Bronchial epithelial cell (primary cell): ENCODE measurements at regions not wholly inside any gene's neighbourhood (a gene's known extent, or its start where the extent isn't known, plus 50 kb on each side); places are given as distances from the start of the nearest gene placed in this dataset.

Experiments
- DNase-seq: peaks from one replicate; pipeline ENCODE4 v3.0.0-alpha.2; 2010; ENCODE audit warnings: low read depth
- FAIRE-seq: peaks from 2 replicates; lab custom pipeline; 2011; peaks lifted over from hg19 to GRCh38; lab: Jason Lieb, UNC
- H3K27me3 ChIP-seq: 2 replicates; pipeline ENCODE4 v1.5.1; 2011; ENCODE audit warnings: low read length; ENCODE audit not compliant: control insufficient read depth, insufficient read depth
- H3K36me3 ChIP-seq: 2 replicates; pipeline ENCODE4 v1.5.1; 2011; ENCODE audit warnings: low read length; ENCODE audit not compliant: control insufficient read depth, insufficient read depth
- H3K4me3 ChIP-seq: 2 replicates; pipeline ENCODE4 v1.5.1; 2011; ENCODE audit warnings: mild to moderate bottlenecking, low read depth, low read length, control low read depth
- TF ChIP-seq, protein P1 (sequence below): IDR thresholded peaks from 2 replicates; pipeline ENCODE4 v1.5.1; 2011; ENCODE audit warnings: mild to moderate bottlenecking, moderate library complexity, low read length, control low read depth, inconsistent platforms; ENCODE audit not compliant: insufficient read depth, severe bottlenecking

DNA sequence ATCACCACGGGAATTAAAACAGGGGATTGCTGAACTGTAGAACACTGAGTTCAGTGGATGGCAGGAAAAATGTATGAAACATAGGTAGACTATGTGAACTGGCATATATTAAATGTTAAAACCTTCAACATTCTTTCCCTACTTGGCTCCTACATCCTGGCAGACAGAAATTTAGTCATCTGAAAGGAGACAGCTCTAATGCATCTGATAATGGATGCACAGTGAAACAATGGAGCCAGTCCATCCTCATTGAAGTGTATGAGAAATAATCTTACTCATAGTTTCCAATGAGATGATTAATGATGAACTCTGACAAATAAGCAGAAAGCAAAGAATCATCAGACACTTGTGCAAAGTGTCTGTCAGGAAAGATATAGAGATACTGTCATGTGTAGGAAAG lies 1629.7 kb upstream of the TMEFF2 start:
- DNase-seq (peak; percentile 86), FAIRE-seq (no peak)
- TF ChIP-seq, protein P1, sequence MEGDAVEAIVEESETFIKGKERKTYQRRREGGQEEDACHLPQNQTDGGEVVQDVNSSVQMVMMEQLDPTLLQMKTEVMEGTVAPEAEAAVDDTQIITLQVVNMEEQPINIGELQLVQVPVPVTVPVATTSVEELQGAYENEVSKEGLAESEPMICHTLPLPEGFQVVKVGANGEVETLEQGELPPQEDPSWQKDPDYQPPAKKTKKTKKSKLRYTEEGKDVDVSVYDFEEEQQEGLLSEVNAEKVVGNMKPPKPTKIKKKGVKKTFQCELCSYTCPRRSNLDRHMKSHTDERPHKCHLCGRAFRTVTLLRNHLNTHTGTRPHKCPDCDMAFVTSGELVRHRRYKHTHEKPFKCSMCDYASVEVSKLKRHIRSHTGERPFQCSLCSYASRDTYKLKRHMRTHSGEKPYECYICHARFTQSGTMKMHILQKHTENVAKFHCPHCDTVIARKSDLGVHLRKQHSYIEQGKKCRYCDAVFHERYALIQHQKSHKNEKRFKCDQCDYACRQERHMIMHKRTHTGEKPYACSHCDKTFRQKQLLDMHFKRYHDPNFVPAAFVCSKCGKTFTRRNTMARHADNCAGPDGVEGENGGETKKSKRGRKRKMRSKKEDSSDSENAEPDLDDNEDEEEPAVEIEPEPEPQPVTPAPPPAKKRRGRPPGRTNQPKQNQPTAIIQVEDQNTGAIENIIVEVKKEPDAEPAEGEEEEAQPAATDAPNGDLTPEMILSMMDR: no peak
- H3K36me3 ChIP-seq: no peaks in the 10 kb centered on the region
- H3K27me3 ChIP-seq: no peaks in the 10 kb centered on the region
- no peak overlapping the region for H3K4me3 ChIP-seq

DNA sequence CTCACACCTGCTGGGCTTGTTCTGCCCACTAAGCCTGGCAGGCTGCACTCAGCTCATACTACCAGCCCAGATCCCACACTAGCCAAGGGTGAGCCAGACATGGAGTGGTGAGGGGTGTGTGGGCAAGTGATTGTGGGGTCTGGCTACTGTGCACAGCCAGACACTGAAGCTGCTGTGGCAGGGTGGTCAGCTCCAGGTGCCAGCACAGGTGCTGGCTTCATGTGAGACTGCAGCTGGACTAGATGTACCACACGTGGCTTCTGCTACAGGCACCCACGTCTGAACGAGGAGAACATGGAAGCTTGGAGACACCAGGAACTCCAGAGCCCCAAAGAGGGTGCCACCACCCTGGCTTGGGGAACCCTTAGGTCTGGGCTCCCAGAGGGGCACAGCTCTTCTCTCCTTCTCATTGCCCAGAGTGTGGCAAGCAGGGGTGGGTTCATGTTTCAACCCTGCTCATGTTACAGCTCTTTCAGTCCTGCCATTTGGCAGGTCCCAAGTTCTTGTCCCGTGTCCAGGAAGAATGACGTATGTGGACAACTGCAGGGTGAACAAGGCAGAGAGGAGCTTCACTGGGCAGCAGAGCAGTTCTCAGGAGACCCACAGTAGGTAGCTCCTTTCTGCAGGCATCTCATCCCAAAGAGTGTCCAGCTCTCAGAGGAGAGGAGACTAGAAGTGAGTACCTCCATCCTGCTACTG lies 1624.2 kb upstream of the TMEFF2 start:
- FAIRE-seq: no peak
- no peaks in the 10 kb centered on the region for H3K36me3 ChIP-seq
- H3K4me3 ChIP-seq: no peak overlapping the region
- no peaks in the 10 kb centered on the region for H3K27me3 ChIP-seq
- TF ChIP-seq, protein P1: no peak
- no peak for DNase-seq

DNA sequence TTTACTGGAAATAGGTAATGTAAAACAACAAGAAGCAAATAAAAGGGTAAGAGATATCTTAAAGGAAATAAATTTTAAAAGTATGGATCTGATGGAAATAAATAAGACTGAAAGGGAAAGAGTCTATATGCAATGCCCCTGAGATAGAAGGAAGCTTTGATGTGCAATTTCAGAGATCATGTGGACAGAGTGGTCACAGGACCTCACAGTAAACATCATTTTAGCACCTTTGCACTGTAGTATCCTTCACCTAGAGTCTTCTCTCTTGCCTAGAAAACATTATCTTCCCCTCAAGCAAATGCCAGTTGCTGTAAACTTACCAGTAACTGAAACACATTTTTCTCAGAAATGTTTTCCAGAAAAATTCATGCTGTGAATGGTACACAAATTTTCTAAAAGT lies 1621.3 kb upstream of the TMEFF2 start:
- TF ChIP-seq, protein P1: no peak
- Histone ChIP-seq H3K36me3 (no peaks in the 10 kb centered on the region), H3K27me3 (no peaks in the 10 kb centered on the region), H3K4me3 (no peak overlapping the region)
- no peak for DNase-seq
- no peak for FAIRE-seq

DNA sequence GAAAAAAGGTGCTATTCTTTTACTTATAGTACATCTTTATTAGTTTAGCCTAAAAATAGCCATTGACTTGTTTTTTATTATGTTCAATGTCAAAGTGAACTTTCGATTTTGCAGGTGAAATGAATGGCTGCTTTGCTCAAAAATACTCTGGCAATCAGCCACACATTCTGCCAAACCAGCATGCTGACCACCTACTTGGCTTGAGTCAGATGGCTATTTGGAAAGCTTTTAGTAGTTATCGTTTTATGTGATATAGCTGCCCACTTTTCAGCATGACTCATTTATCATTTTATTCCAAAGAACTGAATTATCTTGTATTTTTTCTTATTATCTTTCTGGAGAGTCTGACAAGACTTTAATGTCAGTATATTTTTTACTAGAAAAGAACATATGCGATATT lies 1615.8 kb upstream of the TMEFF2 start:
- H3K4me3 ChIP-seq: no peak overlapping the region
- DNase-seq (no peak), FAIRE-seq (no peak)
- TF ChIP-seq, protein P1: no peak
- H3K36me3 ChIP-seq: no peaks in the 10 kb centered on the region
- no peaks in the 10 kb centered on the region for H3K27me3 ChIP-seq

DNA sequence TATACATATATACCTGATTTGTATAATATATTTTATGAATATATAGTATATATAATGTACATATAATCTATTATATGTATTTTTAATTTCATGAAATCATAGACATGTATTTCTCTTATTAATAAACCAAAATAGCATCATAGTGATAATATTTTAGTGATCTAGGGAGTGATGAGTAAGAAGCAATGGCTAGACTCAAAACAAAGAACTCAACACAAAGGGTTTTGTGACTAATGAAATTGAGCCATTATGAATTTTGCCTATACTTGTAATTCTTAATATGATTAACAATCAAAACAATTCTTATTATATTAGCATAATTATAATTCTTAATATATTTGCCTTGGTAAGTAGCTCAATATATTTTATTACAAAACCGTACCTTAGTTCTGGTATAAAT lies 1614.1 kb upstream of the TMEFF2 start:
- no peak overlapping the region for H3K4me3 ChIP-seq
- TF ChIP-seq, protein P1: no peak
- no peaks in the 10 kb centered on the region for H3K36me3 ChIP-seq
- DNase-seq (peak; percentile 7), FAIRE-seq (no peak)
- H3K27me3 ChIP-seq: no peaks in the 10 kb centered on the region

DNA sequence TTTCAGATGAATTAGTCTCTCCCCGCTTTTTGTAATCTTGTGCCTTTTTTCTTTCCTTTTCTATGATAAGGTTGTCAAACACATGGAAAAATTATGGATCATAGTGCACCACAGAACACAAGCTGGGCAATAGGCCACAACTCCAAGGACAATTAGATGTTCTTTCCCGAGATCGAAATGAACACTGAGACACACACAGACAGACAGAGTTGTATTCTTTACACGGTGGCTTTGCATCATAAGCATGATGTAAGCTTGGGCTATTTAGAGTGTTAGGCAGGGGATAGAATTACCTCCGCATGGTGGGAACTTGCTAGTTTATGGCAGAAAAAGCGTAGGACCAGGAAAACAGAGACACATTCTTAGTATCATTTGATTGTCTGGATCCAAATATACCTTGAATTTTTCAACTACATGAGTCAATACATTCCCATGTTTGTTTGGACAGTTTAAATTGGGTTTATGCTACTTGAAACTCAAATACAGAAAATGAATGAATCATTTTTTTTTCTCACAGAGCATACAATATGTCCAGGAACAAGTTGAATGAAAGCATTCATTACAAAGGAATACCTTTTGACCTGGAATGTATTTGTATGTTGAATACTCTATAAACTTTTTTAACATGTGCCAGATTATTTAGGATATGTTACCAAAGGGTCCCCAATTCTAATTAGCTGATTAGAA lies 1611.5 kb upstream of the TMEFF2 start:
- Histone ChIP-seq H3K27me3 (no peaks in the 10 kb centered on the region), H3K4me3 (no peak overlapping the region), H3K36me3 (no peaks in the 10 kb centered on the region)
- TF ChIP-seq, protein P1: no peak
- FAIRE-seq: peak; percentile 28
- peak; percentile 25 for DNase-seq
